Caco-2 (cell line): ENCODE measurements at regions not wholly inside any gene's neighbourhood (a gene's known extent, or its start where the extent isn't known, plus 50 kb on each side); places are given as distances from the start of the nearest gene placed in this dataset.

Experiments used
- BruUV-seq: library from RNA; stranded (reverse); fragments of 400-500 nt; replicated peaks from 2 replicates; lab custom pipeline; 2021; lab: Mats Ljungman, UMichigan
- CTCF ChIA-PET: fragments of 300-600 bp; sonication (Branson Sonifier 250); formaldehyde crosslinking; loops from one replicate; lab custom pipeline; 2022; ENCODE audit warnings: antibody characterized with exemption; lab: Charles Lee
- POLR2A ChIA-PET: fragments of 300-600 bp; sonication (Branson Sonifier 250); formaldehyde crosslinking; loops from one replicate; lab custom pipeline; 2022; ENCODE audit warnings: antibody characterized with exemption; lab: Charles Lee
- DNase-seq, 2 experiments: peaks; one replicate each; pipeline versions ENCODE4 v3.0.0 to v3.0.0-alpha.2; 2020 to 2022
- H3K27me3 ChIP-seq: replicated peaks from 2 replicates; pipeline ENCODE4 v1.6.0; 2011; ENCODE audit warnings: low read length; ENCODE audit not compliant: control insufficient read depth, insufficient read depth
- H3K36me3 ChIP-seq: 2 replicates; pipeline ENCODE4 v1.5.1; 2011; ENCODE audit warnings: low read length; ENCODE audit not compliant: control insufficient read depth, insufficient read depth
- H3K4me1 ChIP-seq: fragments of 250-450 bp; sonication (Bioruptor Pico); 2 replicates; pipeline ENCODE4 v1.5.1; 2020; ENCODE audit warnings: mild to moderate bottlenecking
- H3K4me3 ChIP-seq: 2 replicates; pipeline ENCODE4 v1.5.1; 2011; ENCODE audit warnings: low read depth, mild to moderate bottlenecking, control low read depth, low read length
- H3K9me3 ChIP-seq: fragments of 250-450 bp; sonication (Bioruptor Pico); 2 replicates; pipeline ENCODE4 v1.5.1; 2020; ENCODE audit warnings: mild to moderate bottlenecking, moderate library complexity
- H3K27ac Mint-ChIP-seq: one replicate; pipeline ENCODE4 v1.8.0; 2022; ENCODE audit warnings: mixed read lengths; ENCODE audit not compliant: unreplicated experiment
- H3K27me3 Mint-ChIP-seq: one replicate; pipeline ENCODE4 v1.8.0; 2022; ENCODE audit warnings: mixed read lengths; ENCODE audit not compliant: insufficient read depth, unreplicated experiment
- H3K36me3 Mint-ChIP-seq: one replicate; pipeline ENCODE4 v1.8.0; 2022; ENCODE audit warnings: mild to moderate bottlenecking, mixed read lengths; ENCODE audit not compliant: insufficient read depth, unreplicated experiment
- H3K4me1 Mint-ChIP-seq: one replicate; pipeline ENCODE4 v1.8.0; 2022; ENCODE audit warnings: low read depth, mixed read lengths; ENCODE audit not compliant: unreplicated experiment
- H3K4me3 Mint-ChIP-seq: one replicate; pipeline ENCODE4 v1.8.0; 2022; ENCODE audit warnings: mild to moderate bottlenecking, moderate library complexity, mixed read lengths; ENCODE audit not compliant: unreplicated experiment
- H3K9me3 Mint-ChIP-seq: one replicate; pipeline ENCODE4 v1.8.0; 2022; ENCODE audit warnings: mixed read lengths; ENCODE audit not compliant: unreplicated experiment
- intact Hi-C: fragments of 100-400 bp; cut with micrococcal nuclease; formaldehyde crosslinking; loops from one replicate; pipeline ENCODE4 v1.10.0; 2022; ENCODE audit not compliant: unreplicated experiment
- TF ChIP-seq, protein P1 (sequence below), 2 experiments: fragments of 200-600 bp in 1 of 2; IDR thresholded peaks; 1 replicate in 1 of 2; 2 replicates in 1 of 2; pipeline versions ENCODE4 v1.5.1 to v1.8.0; 2011 to 2022; ENCODE audit warnings: antibody characterized with exemption in 1 of 2, control low read depth in 1 of 2, inconsistent platforms in 1 of 2, low read depth in 1 of 2, low read length in 1 of 2, mild to moderate bottlenecking in 1 of 2, moderate library complexity in 1 of 2; ENCODE audit not compliant: insufficient read depth in 1 of 2, severe bottlenecking in 1 of 2, unreplicated experiment in 1 of 2

- Mint-ChIP-seq H3K4me1 (peaks cover 17% of the 10 kb centered on the region), H3K4me3 (no peak overlapping the region), H3K9me3 (peaks cover 28% of the 10 kb centered on the region), H3K36me3 (no peaks in the 10 kb centered on the region), H3K27me3 (no peaks in the 10 kb centered on the region), H3K27ac (no peak overlapping the region)
- Histone ChIP-seq H3K36me3 (no peaks in the 10 kb centered on the region), H3K9me3 (peaks cover 5% of the 10 kb centered on the region), H3K4me3 (no peak overlapping the region), H3K4me1 (peaks cover 12% of the 10 kb centered on the region), H3K27me3 (no peaks in the 10 kb centered on the region)
- TF ChIP-seq, protein P1, sequence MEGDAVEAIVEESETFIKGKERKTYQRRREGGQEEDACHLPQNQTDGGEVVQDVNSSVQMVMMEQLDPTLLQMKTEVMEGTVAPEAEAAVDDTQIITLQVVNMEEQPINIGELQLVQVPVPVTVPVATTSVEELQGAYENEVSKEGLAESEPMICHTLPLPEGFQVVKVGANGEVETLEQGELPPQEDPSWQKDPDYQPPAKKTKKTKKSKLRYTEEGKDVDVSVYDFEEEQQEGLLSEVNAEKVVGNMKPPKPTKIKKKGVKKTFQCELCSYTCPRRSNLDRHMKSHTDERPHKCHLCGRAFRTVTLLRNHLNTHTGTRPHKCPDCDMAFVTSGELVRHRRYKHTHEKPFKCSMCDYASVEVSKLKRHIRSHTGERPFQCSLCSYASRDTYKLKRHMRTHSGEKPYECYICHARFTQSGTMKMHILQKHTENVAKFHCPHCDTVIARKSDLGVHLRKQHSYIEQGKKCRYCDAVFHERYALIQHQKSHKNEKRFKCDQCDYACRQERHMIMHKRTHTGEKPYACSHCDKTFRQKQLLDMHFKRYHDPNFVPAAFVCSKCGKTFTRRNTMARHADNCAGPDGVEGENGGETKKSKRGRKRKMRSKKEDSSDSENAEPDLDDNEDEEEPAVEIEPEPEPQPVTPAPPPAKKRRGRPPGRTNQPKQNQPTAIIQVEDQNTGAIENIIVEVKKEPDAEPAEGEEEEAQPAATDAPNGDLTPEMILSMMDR (IDR thresholded peaks at IDR 0.05; ENCODE audit: insufficient read depth in 1 of 2, low read depth in 1 of 2, low read length in 1 of 2, severe bottlenecking in 1 of 2, unreplicated experiment in 1 of 2), result no peak
- intact Hi-C loops, result no loop called here
- no TSS peak for BruUV-seq
- POLR2A ChIA-PET, result interaction anchor here (0.6 kb wide), 1 partner anchor 14 kb away, joined by 3 read pairs; no protein-coding TSS in a partner anchor
- no peak for DNase-seq
- CTCF ChIA-PET, result no interaction called here
Measured at GRCh38 chr18:3397786-3398185, 52.2 kb upstream of the TGIF1 start.
